IPS-15b (cell line): ENCODE measurements at regions not wholly inside any gene's neighbourhood (a gene's known extent, or its start where the extent isn't known, plus 50 kb on each side); places are given as distances from the start of the nearest gene placed in this dataset.

Source experiments
- H3K27me3 ChIP-seq: one replicate; pipeline ENCODE4 v1.6.1; 2013; ENCODE audit warnings: low read length; ENCODE audit not compliant: control insufficient read depth, insufficient read depth
- H3K36me3 ChIP-seq: one replicate; pipeline ENCODE4 v1.6.1; 2013; ENCODE audit warnings: low read length; ENCODE audit not compliant: control insufficient read depth, insufficient read depth
- H3K4me1 ChIP-seq: one replicate; pipeline ENCODE4 v1.6.1; 2013; ENCODE audit warnings: mild to moderate bottlenecking, low read length; ENCODE audit not compliant: control insufficient read depth, insufficient read depth
- H3K4me3 ChIP-seq: one replicate; pipeline ENCODE4 v1.5.1; 2013; ENCODE audit warnings: low read depth, low read length
- H3K9ac ChIP-seq: one replicate; pipeline ENCODE4 v1.6.1; 2013; ENCODE audit warnings: low read depth, mild to moderate bottlenecking, low read length
- H3K9me3 ChIP-seq: one replicate; pipeline ENCODE4 v1.6.1; 2013; ENCODE audit warnings: mild to moderate bottlenecking, low read length; ENCODE audit not compliant: control insufficient read depth, insufficient read depth

DNA sequence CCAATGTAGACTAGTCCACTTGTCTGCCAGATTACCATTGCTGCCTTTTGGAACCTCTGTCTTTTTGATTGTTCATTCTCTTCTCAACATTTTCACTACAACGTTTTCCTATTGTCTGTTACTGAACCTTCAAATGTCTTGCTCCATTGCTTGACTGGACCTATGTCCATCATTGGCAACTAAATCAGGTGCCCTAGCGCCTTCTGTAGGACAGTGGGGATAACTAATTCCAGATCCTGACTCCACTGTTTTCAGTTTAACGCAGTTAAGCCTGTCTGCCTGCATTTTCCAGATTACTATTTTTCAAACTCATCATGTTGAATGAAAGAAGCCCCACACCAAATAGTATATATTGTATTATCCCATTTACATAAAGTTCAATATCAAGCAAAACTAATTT, 433.6 kb downstream of the RNF144B start:
- H3K9ac ChIP-seq: no peak overlapping the region
- H3K9me3 ChIP-seq: peaks cover 5% of the 10 kb centered on the region
- H3K27me3 ChIP-seq: no peaks in the 10 kb centered on the region
- no peaks in the 10 kb centered on the region for H3K4me1 ChIP-seq
- no peak overlapping the region for H3K4me3 ChIP-seq
- no peaks in the 10 kb centered on the region for H3K36me3 ChIP-seq

GRCh38 chr6:18823782-18824386, 436.7 kb downstream of the RNF144B start:
- H3K4me1 ChIP-seq: no peaks in the 10 kb centered on the region
- H3K36me3 ChIP-seq: no peaks in the 10 kb centered on the region
- H3K9ac ChIP-seq: no peak overlapping the region
- peaks cover 5% of the 10 kb centered on the region for H3K9me3 ChIP-seq
- no peak overlapping the region for H3K4me3 ChIP-seq
- no peaks in the 10 kb centered on the region for H3K27me3 ChIP-seq

GRCh38 chr6:18829272-18829870, 442.2 kb downstream of the RNF144B start:
- no peak overlapping the region for H3K4me3 ChIP-seq
- H3K27me3 ChIP-seq: no peaks in the 10 kb centered on the region
- no peak overlapping the region for H3K9ac ChIP-seq
- H3K36me3 ChIP-seq: no peaks in the 10 kb centered on the region
- H3K4me1 ChIP-seq: no peaks in the 10 kb centered on the region
- no peaks in the 10 kb centered on the region for H3K9me3 ChIP-seq

DNA sequence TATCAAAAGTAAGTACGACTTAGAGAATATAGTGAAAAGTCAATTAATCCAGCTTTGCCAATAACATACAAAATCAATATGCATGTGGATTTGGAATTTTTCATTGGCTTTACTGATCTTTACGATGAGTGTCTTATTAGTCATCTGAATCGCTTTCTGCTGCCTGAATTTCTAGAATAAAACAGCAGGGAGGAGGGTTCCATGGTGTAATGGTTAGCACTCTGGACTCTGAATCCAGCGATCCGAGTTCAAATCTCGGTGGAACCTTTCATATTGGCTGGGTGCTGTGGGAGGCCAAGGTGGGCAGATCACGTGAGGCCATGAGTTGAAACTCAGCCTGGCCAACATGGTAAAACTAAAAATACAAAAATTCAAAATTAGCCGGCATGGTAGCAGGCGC, 448.8 kb downstream of the RNF144B start:
- Histone ChIP-seq H3K4me3 (no peak overlapping the region), H3K27me3 (no peaks in the 10 kb centered on the region), H3K9me3 (no peaks in the 10 kb centered on the region), H3K4me1 (no peaks in the 10 kb centered on the region), H3K36me3 (no peaks in the 10 kb centered on the region), H3K9ac (no peak overlapping the region)

DNA sequence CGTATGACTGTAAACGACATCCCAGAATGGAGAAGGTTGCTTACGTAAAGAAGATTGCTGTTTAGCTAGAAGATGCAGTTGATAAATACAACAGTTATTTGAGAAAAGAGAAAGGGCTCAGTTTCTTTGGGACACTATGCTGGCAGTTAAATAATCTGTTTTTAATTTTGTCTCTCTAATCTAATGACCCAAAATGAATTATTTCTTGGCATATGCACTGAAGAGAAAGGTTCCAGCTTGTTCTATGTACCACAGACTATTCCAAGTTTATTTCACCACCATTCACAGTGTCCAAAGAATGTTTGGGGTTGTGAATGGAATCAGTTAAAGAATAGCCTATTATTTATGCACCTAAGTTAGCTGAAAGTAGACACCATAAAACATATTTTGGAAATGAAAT, 449.9 kb downstream of the RNF144B start:
- Histone ChIP-seq H3K9me3 (no peaks in the 10 kb centered on the region), H3K36me3 (no peaks in the 10 kb centered on the region), H3K27me3 (no peaks in the 10 kb centered on the region), H3K4me3 (no peak overlapping the region), H3K9ac (no peak overlapping the region), H3K4me1 (no peaks in the 10 kb centered on the region)

- no peaks in the 10 kb centered on the region for H3K9me3 ChIP-seq
- H3K4me3 ChIP-seq: no peak overlapping the region
- H3K36me3 ChIP-seq: no peaks in the 10 kb centered on the region
- H3K27me3 ChIP-seq: no peaks in the 10 kb centered on the region
- H3K4me1 ChIP-seq: no peaks in the 10 kb centered on the region
- H3K9ac ChIP-seq: no peak overlapping the region
These were observed 455.4 kb downstream of the RNF144B start for GRCh38 chr6:18842534-18842933.

GRCh38 chr6:18845896-18846295, 458.7 kb downstream of the RNF144B start:
- Histone ChIP-seq H3K4me1 (no peaks in the 10 kb centered on the region), H3K4me3 (no peak overlapping the region), H3K27me3 (no peaks in the 10 kb centered on the region)

DNA sequence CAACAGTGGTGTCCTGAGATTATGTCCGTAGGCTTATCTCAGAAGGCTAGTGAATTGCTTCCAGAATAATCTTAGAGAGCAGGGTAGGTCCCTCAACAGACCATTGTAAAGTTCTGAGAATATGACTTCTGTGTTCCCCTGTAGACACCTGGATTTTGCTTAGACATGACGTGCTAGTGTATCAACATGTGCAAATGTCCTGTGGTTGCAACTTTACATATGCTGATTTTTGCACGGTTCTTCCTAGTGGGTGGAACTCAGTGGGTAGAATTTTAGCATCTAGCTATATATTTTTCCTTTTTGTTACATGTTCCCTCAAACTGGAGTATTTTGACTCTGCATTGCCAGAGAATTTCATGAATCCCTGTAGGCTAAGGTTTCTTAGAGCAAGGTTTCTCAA, 459.2 kb downstream of the RNF144B start:
- no peaks in the 10 kb centered on the region for H3K27me3 ChIP-seq
- H3K36me3 ChIP-seq: no peaks in the 10 kb centered on the region
- H3K9me3 ChIP-seq: no peaks in the 10 kb centered on the region
- H3K9ac ChIP-seq: no peak overlapping the region
- no peak overlapping the region for H3K4me3 ChIP-seq
- H3K4me1 ChIP-seq: no peaks in the 10 kb centered on the region

More at GRCh38 chr6:18845896-18846295, 458.7 kb downstream of the RNF144B start:
- Histone ChIP-seq H3K36me3 (no peaks in the 10 kb centered on the region), H3K9ac (no peak overlapping the region), H3K9me3 (no peaks in the 10 kb centered on the region)

GRCh38 chr6:18861204-18861603, 474.1 kb downstream of the RNF144B start:
- no peaks in the 10 kb centered on the region for H3K36me3 ChIP-seq
- H3K9ac ChIP-seq: no peak overlapping the region
- no peaks in the 10 kb centered on the region for H3K27me3 ChIP-seq
- no peaks in the 10 kb centered on the region for H3K9me3 ChIP-seq
- H3K4me3 ChIP-seq: no peak overlapping the region
- no peaks in the 10 kb centered on the region for H3K4me1 ChIP-seq

DNA sequence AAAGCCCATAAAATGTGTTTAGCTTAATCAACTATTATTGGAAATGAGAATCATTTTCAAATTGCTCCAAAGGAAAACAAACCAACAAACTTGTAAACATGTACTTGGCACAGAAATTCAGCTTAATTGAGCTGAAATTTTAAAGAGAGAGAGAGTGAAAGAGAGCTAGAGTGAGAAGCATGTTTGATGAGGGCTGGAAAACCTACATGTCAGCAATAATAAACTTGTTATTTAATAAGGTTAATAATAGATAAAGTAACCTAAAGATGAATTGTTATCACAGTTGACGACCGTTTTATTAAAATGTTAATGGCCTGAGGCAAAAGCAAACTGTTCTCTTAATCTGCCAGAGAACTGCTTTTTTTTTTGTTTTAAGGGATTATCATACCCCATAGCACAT, 496.1 kb downstream of the RNF144B start:
- H3K27me3 ChIP-seq: no peaks in the 10 kb centered on the region
- H3K9ac ChIP-seq: no peak overlapping the region
- H3K4me1 ChIP-seq: no peaks in the 10 kb centered on the region
- no peaks in the 10 kb centered on the region for H3K36me3 ChIP-seq
- no peak overlapping the region for H3K4me3 ChIP-seq
- no peaks in the 10 kb centered on the region for H3K9me3 ChIP-seq

DNA sequence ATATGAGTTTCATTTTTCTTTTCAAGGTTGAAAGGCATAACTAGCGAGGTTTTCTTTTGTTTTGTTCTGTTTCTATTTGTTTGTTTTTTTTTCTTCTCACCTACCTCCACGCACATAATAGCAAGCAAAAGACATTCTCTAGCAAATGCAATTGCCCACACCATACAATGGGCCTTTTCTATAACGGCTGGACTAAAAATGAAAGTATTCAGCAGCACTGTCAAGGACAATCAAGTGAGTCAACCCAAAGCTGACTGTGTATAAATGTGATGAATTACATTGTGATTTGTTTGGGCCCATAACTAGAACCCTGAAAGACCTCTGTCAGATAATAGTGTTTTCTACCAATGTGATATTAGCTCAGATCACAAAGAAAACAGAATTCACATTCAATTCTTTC, 496.7 kb downstream of the RNF144B start:
- Histone ChIP-seq H3K4me3 (no peak overlapping the region), H3K9ac (no peak overlapping the region), H3K9me3 (no peaks in the 10 kb centered on the region), H3K4me1 (no peaks in the 10 kb centered on the region), H3K36me3 (no peaks in the 10 kb centered on the region), H3K27me3 (no peaks in the 10 kb centered on the region)

GRCh38 chr6:18893540-18894269, 506.6 kb downstream of the RNF144B start:
- H3K9ac ChIP-seq: no peak overlapping the region
- no peaks in the 10 kb centered on the region for H3K9me3 ChIP-seq
- no peaks in the 10 kb centered on the region for H3K36me3 ChIP-seq
- no peak overlapping the region for H3K4me3 ChIP-seq
- no peaks in the 10 kb centered on the region for H3K4me1 ChIP-seq
- H3K27me3 ChIP-seq: no peaks in the 10 kb centered on the region
